Glutamatergic neuron (in vitro differentiated cells): ENCODE measurements at regions not wholly inside any gene's neighbourhood (a gene's known extent, or its start where the extent isn't known, plus 50 kb on each side); places are given as distances from the start of the nearest gene placed in this dataset.

Experiments
- DNase-seq: peaks from one replicate; pipeline ENCODE4 v3.0.0; 2022
- H3K27ac Mint-ChIP-seq: one replicate; pipeline ENCODE4 v1.8.0; 2020; ENCODE audit warnings: mild to moderate bottlenecking, mixed read lengths, inconsistent platforms; ENCODE audit not compliant: unreplicated experiment
- H3K27me3 Mint-ChIP-seq: one replicate; pipeline ENCODE4 v1.8.0; 2020; ENCODE audit warnings: mild to moderate bottlenecking, moderate library complexity, mixed read lengths, inconsistent platforms; ENCODE audit not compliant: unreplicated experiment
- H3K36me3 Mint-ChIP-seq: one replicate; pipeline ENCODE4 v1.8.0; 2020; ENCODE audit warnings: mild to moderate bottlenecking, mixed read lengths, inconsistent platforms; ENCODE audit not compliant: unreplicated experiment
- H3K4me1 Mint-ChIP-seq: one replicate; pipeline ENCODE4 v1.8.0; 2020; ENCODE audit warnings: mild to moderate bottlenecking, low read depth, mixed read lengths, inconsistent platforms; ENCODE audit not compliant: unreplicated experiment
- H3K4me3 Mint-ChIP-seq: one replicate; pipeline ENCODE4 v1.8.0; 2020; ENCODE audit warnings: mild to moderate bottlenecking, mixed read lengths, inconsistent platforms; ENCODE audit not compliant: unreplicated experiment
- H3K9me3 Mint-ChIP-seq: one replicate; pipeline ENCODE4 v1.8.0; 2020; ENCODE audit warnings: mild to moderate bottlenecking, moderate library complexity, mixed read lengths, inconsistent platforms; ENCODE audit not compliant: unreplicated experiment
- TF ChIP-seq, protein P1 (sequence below): fragments of 200-600 bp; sonication (generic); IDR thresholded peaks from one replicate; pipeline ENCODE4 v1.5.0; 2021; ENCODE audit not compliant: partially characterized antibody, unreplicated experiment

DNA sequence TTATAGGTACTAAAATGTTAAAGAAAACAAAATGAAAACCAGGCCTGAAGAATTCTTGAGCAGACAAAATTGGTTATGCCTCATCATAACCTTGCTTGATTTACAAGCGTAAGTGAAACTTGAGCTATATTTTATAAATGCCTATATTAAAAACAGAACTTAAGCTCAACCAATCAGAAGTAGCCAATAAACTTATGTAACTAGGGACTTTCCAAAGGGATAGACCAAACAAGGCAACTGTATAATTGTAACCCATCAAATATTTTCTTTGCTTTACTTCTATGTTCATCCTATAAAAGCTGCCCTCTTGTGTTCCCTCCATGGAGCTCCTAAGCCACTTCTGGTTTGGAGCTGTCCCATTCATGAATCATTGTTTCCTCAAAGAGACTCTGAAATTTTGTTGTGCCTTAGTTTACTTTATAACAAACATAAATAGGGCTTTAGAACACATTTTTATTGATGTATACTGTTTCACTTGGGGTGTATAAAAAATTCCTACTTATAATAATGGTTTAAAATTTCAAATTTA lies 101.6 kb upstream of the CARMIL1 start:
- Mint-ChIP-seq H3K9me3 (no peaks in the 10 kb centered on the region), H3K4me1 (no peaks in the 10 kb centered on the region), H3K36me3 (no peaks in the 10 kb centered on the region), H3K27me3 (peaks cover 4% of the 10 kb centered on the region), H3K27ac (no peak overlapping the region), H3K4me3 (no peak overlapping the region)
- DNase-seq: no peak
- TF ChIP-seq, protein P1, sequence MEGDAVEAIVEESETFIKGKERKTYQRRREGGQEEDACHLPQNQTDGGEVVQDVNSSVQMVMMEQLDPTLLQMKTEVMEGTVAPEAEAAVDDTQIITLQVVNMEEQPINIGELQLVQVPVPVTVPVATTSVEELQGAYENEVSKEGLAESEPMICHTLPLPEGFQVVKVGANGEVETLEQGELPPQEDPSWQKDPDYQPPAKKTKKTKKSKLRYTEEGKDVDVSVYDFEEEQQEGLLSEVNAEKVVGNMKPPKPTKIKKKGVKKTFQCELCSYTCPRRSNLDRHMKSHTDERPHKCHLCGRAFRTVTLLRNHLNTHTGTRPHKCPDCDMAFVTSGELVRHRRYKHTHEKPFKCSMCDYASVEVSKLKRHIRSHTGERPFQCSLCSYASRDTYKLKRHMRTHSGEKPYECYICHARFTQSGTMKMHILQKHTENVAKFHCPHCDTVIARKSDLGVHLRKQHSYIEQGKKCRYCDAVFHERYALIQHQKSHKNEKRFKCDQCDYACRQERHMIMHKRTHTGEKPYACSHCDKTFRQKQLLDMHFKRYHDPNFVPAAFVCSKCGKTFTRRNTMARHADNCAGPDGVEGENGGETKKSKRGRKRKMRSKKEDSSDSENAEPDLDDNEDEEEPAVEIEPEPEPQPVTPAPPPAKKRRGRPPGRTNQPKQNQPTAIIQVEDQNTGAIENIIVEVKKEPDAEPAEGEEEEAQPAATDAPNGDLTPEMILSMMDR: no peak

DNA sequence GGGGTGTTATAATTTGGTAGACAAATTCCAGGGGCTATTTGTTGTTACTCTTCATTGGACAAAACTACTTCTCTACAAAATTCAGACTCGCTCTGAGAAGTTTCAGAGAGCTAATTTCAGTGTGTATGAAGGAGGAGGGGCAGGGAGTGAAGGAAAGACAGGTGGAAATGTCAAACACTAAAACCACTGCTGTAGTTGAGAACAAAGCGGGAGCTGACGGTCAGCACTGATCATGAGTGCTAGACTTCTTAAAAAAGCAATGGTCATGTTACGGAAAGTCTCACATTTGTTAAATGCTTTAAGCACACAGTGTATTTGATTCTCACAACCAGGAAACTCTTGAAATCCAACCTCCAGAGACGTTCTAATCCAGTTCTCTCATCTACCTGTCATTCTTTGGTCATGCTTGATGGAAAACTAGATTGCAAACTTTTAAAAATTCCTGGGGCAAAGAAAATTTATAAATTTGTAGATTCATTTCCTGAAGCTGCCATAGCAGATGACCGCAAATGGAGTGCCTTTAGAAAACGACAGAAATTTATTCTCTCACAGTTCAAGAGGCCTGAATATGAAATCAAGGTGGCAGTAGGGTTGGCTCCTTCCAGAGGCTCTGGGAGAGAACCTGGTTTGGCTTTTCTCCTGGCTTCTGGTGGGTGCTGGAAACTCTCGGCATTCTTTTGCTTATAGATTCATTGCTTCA lies 100.7 kb upstream of the CARMIL1 start:
- H3K4me1 Mint-ChIP-seq: no peaks in the 10 kb centered on the region
- TF ChIP-seq, protein P1: no peak
- peaks cover 6% of the 10 kb centered on the region for H3K27me3 Mint-ChIP-seq
- no peaks in the 10 kb centered on the region for H3K9me3 Mint-ChIP-seq
- no peak overlapping the region for H3K27ac Mint-ChIP-seq
- no peaks in the 10 kb centered on the region for H3K36me3 Mint-ChIP-seq
- no peak overlapping the region for H3K4me3 Mint-ChIP-seq
- no peak for DNase-seq

DNA sequence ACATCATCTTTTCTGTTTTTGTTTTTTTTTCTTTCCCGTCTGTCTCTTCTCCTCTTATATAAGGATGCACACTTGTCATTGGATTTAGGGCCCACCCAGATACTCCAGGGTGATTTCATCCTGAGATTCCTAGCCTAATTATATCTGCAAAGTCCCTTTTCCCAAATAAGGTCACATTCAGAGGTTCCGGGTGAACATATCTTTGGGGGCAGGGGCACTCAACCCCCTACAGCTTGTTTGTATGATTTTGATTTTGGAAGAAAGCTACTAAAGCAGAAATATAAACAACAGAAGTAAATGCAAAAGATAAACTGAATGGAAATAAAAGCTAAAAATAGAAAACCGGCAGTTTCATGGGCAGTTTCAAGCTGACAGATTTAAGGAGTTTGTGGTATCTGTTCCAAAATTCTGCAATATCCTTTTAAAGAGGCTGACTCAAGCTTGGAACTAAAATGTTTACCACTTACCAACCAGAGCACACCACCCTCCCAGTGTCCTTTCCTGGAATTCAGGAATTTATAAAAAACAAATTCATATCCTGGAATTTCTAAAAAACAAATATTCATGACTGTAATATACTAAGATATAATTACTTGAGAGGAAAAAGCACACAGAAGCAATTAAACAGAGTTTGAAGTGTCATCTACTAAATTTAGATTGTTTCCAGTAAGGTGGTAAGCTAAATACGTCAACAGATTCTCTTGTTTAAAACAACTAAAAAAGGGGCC lies 100.0 kb upstream of the CARMIL1 start:
- no peak for DNase-seq
- Mint-ChIP-seq H3K27ac (no peak overlapping the region), H3K27me3 (peaks cover 6% of the 10 kb centered on the region), H3K4me1 (no peaks in the 10 kb centered on the region), H3K36me3 (no peaks in the 10 kb centered on the region), H3K9me3 (no peaks in the 10 kb centered on the region), H3K4me3 (no peak overlapping the region)
- TF ChIP-seq, protein P1: no peak

DNA sequence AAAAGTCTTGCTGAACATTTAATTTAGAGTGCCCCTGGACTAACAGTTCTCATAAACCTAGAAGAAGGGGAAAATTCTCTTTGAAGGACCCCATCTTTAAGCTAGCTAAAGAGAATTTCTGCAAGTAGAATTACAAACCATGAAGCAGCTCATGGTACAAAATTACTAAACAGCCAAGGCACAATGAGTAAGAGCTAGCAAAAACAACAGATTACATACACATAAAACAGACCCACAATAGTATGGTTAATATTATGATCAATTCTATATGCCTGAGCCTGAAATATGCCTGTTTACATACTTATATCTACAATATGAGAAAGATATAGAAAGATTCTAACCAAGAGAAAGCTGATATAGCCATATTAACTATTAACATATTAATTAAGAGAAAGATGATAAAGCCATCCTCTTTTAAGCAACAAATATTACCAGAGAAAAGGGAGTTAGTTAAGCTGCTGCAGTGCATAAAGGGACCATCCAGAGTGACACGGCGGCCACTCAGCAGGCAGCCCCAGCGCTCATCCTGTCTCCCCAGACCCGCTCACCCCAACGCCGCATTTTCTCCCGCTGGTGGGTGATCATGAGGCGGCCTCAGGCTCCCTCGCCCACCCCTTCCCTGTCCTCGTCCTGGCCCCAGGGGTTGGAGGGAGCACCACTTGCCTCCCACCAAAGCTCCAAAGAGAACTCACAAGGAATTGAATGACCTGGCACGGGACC lies 98.4 kb upstream of the CARMIL1 start:
- H3K36me3 Mint-ChIP-seq: no peaks in the 10 kb centered on the region
- TF ChIP-seq, protein P1: no peak
- no peaks in the 10 kb centered on the region for H3K9me3 Mint-ChIP-seq
- no peak overlapping the region for H3K4me3 Mint-ChIP-seq
- no peak overlapping the region for H3K27ac Mint-ChIP-seq
- no peaks in the 10 kb centered on the region for H3K4me1 Mint-ChIP-seq
- H3K27me3 Mint-ChIP-seq: peaks cover 7% of the 10 kb centered on the region
- no peak for DNase-seq
